Smooth muscle cell (in vitro differentiated cells): ENCODE measurements at regions not wholly inside any gene's neighbourhood (a gene's known extent, or its start where the extent isn't known, plus 50 kb on each side); places are given as distances from the start of the nearest gene placed in this dataset.

ENCODE experiments used
- DNase-seq: peaks from one replicate; lab custom pipeline; 2025; ENCODE audit not compliant: unreplicated experiment; lab: John Stamatoyannopoulos, UW
- H2AFZ ChIP-seq: fragments of 200-600 bp; sonication (generic); 2 replicates; pipeline ENCODE4 v1.6.0; 2016; ENCODE audit warnings: antibody characterized with exemption, low read depth, mild to moderate bottlenecking
- H3F3A ChIP-seq: fragments of 200-600 bp; sonication (generic); 2 replicates; pipeline ENCODE4 v1.6.0; 2017; ENCODE audit warnings: antibody characterized with exemption, low read depth
- H3K27ac ChIP-seq: fragments of 200-600 bp; sonication (generic); 2 replicates; pipeline ENCODE4 v1.5.1; 2016; ENCODE audit warnings: low read depth, mild to moderate bottlenecking
- H3K27me3 ChIP-seq: fragments of 200-600 bp; sonication (generic); 2 replicates; pipeline ENCODE4 v1.6.1; 2016; ENCODE audit warnings: low read depth, mild to moderate bottlenecking
- H3K36me3 ChIP-seq: fragments of 200-600 bp; sonication (generic); 2 replicates; pipeline ENCODE4 v1.5.1; 2016; ENCODE audit warnings: low read depth
- H3K4me1 ChIP-seq: fragments of 200-600 bp; sonication (generic); 2 replicates; pipeline ENCODE4 v1.5.1; 2016; ENCODE audit warnings: low read depth
- H3K4me2 ChIP-seq: fragments of 200-600 bp; sonication (generic); 2 replicates; pipeline ENCODE4 v1.6.0; 2016; ENCODE audit warnings: mild to moderate bottlenecking
- H3K4me3 ChIP-seq: fragments of 200-600 bp; sonication (generic); 2 replicates; pipeline ENCODE4 v1.5.1; 2016; ENCODE audit warnings: mild to moderate bottlenecking
- H3K79me2 ChIP-seq: fragments of 200-600 bp; sonication (generic); 2 replicates; pipeline ENCODE4 v1.6.0; 2016; ENCODE audit warnings: low read depth, mild to moderate bottlenecking
- H3K9ac ChIP-seq: fragments of 200-600 bp; sonication (generic); 2 replicates; pipeline ENCODE4 v1.6.0; 2016; ENCODE audit warnings: low read depth
- H3K9me3 ChIP-seq: fragments of 200-600 bp; sonication (generic); replicated peaks from 2 replicates; pipeline ENCODE4 v1.5.1; 2016; ENCODE audit warnings: low read depth
- H4K20me1 ChIP-seq: fragments of 200-600 bp; sonication (generic); 2 replicates; pipeline ENCODE4 v1.6.0; 2016; ENCODE audit warnings: low read depth
- WGBS: methylation state at CpG from one replicate; pipeline ENCODE4 v1.1.7; 2016; ENCODE audit warnings: low lambda C conversion rate; 5-methylcytosine and 5-hydroxymethylcytosine counted together
- TF ChIP-seq, protein P1 (sequence below): fragments of 200-600 bp; sonication (generic); IDR thresholded peaks from 2 replicates; pipeline ENCODE4 v1.5.1; 2017; ENCODE audit warnings: borderline replicate concordance, mild to moderate bottlenecking, antibody characterized with exemption; ENCODE audit not compliant: insufficient read depth, poor library complexity, severe bottlenecking

DNA sequence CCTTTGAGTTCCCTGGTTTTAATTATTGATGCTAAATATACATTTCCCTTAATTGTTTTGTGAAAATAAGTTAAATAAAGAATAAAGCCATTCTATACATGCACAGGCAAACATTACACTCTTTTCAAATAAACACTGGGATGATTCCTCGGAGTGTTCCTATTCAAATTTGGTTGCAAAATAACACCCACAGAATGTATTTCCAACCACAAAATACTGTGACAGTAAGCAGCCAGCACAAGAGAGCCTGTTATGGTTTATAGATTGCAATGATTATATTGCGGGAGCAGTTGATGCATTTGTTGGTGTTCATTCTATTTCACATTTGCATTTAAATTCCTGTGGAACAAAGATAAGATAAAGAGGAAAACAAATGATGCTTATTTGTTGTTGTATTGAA lies 632.6 kb upstream of the WWC1 start:
- peak overlapping the region; percentile 18 for H2AFZ ChIP-seq
- no peak overlapping the region for H3K9ac ChIP-seq
- H3K4me3 ChIP-seq = no peak overlapping the region
- no peak overlapping the region for H3K27ac ChIP-seq
- WGBS = 28% methylated on average over 2 of the region's 2 CpGs
- peak overlapping the region; percentile 33 for H3K4me2 ChIP-seq
- no peaks in the 10 kb centered on the region for H3F3A ChIP-seq
- peaks cover 16% of the 10 kb centered on the region for H3K4me1 ChIP-seq
- no peaks in the 10 kb centered on the region for H3K9me3 ChIP-seq
- no peak for DNase-seq
- TF ChIP-seq, protein P1, sequence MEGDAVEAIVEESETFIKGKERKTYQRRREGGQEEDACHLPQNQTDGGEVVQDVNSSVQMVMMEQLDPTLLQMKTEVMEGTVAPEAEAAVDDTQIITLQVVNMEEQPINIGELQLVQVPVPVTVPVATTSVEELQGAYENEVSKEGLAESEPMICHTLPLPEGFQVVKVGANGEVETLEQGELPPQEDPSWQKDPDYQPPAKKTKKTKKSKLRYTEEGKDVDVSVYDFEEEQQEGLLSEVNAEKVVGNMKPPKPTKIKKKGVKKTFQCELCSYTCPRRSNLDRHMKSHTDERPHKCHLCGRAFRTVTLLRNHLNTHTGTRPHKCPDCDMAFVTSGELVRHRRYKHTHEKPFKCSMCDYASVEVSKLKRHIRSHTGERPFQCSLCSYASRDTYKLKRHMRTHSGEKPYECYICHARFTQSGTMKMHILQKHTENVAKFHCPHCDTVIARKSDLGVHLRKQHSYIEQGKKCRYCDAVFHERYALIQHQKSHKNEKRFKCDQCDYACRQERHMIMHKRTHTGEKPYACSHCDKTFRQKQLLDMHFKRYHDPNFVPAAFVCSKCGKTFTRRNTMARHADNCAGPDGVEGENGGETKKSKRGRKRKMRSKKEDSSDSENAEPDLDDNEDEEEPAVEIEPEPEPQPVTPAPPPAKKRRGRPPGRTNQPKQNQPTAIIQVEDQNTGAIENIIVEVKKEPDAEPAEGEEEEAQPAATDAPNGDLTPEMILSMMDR = no peak
- no peaks in the 10 kb centered on the region for H4K20me1 ChIP-seq
- H3K27me3 ChIP-seq = no peaks in the 10 kb centered on the region
- no peaks in the 10 kb centered on the region for H3K79me2 ChIP-seq
- H3K36me3 ChIP-seq = no peaks in the 10 kb centered on the region

GRCh38 chr5:167661605-167662004 lies 629.8 kb upstream of the WWC1 start:
- no peak overlapping the region for H3K4me2 ChIP-seq
- 53% methylated on average over 3 of the region's 3 CpGs for WGBS
- no peaks in the 10 kb centered on the region for H3F3A ChIP-seq

DNA sequence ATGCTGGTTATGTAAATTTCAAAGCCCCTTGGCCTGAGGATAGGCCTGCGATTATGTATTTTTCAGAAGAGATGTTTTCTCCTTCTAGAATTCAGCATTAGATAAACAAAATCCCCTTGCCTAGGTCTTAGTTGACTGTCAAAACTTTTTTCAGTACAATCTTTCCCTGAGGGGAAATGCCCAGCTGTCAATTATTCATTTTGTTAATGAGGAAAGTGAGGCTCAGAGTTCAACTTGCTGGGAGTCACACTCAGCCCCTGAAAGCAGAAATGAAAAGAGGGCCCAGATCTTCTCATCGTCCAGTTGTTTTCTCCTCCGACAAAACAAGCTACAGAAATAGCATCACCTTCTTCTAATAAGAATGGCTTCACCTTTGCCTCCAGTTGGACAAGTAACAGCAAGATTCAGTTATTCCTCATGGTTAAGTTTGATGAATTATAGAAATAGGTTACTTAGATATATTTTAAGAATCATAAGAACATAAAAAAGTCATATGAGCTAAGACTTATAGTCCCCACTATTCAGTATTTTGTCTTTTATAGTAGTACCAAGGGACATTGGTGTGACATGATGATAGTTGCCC lies 627.1 kb upstream of the WWC1 start:
- H3K36me3 ChIP-seq = no peaks in the 10 kb centered on the region
- H3K4me2 ChIP-seq = no peak overlapping the region
- 98% methylated on average over 3 of the region's 3 CpGs for WGBS
- TF ChIP-seq, protein P1 = no peak
- H2AFZ ChIP-seq = no peak overlapping the region
- no peaks in the 10 kb centered on the region for H3F3A ChIP-seq
- peaks cover 5% of the 10 kb centered on the region for H3K4me1 ChIP-seq
- H3K27me3 ChIP-seq = no peaks in the 10 kb centered on the region
- no peaks in the 10 kb centered on the region for H4K20me1 ChIP-seq
- H3K9ac ChIP-seq = no peak overlapping the region
- H3K79me2 ChIP-seq = no peaks in the 10 kb centered on the region
- no peak for DNase-seq
- no peak overlapping the region for H3K4me3 ChIP-seq
- H3K27ac ChIP-seq = no peak overlapping the region
- H3K9me3 ChIP-seq = no peaks in the 10 kb centered on the region

More at GRCh38 chr5:167661605-167662004, 629.8 kb upstream of the WWC1 start:
- H3K9ac ChIP-seq = no peak overlapping the region
- H3K36me3 ChIP-seq = no peaks in the 10 kb centered on the region
- H3K4me3 ChIP-seq = no peak overlapping the region
- TF ChIP-seq, protein P1 = no peak
- H3K27me3 ChIP-seq = no peaks in the 10 kb centered on the region
- no peaks in the 10 kb centered on the region for H4K20me1 ChIP-seq
- H3K27ac ChIP-seq = no peak overlapping the region
- no peaks in the 10 kb centered on the region for H3K9me3 ChIP-seq
- H3K4me1 ChIP-seq = peaks cover 18% of the 10 kb centered on the region
- no peaks in the 10 kb centered on the region for H3K79me2 ChIP-seq
- no peak overlapping the region for H2AFZ ChIP-seq
- DNase-seq = no peak

DNA sequence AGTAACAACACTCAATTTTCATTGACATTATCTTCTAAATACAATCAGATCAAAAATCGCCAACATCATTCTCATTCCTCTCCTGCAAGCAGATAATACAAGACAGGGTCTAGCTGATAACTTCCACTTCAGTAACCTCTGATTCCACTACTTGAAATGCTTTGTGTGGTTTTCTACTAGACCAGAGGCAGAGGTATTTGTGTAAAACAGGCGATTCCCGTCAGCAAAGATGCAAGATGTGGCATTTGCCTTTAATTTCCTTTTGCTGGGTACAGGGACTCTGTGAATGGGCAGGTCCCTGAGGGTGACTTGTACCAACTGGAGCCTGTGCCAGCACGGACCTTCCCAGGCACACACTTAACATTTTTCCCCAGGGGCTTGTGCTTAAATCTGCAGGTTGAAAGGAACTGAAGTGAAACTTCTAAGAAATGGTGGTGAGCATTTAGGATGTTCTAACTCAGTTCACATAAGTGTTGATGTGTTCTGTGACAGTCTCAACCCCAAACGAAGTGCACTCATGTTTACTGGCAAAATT lies 625.5 kb upstream of the WWC1 start:
- no peaks in the 10 kb centered on the region for H3K9me3 ChIP-seq
- no peaks in the 10 kb centered on the region for H3K79me2 ChIP-seq
- no peaks in the 10 kb centered on the region for H3F3A ChIP-seq
- no peak for DNase-seq
- 76% methylated on average over 5 of the region's 5 CpGs for WGBS
- no peak overlapping the region for H3K4me2 ChIP-seq
- H3K4me3 ChIP-seq = no peak overlapping the region
- TF ChIP-seq, protein P1 = no peak
- no peaks in the 10 kb centered on the region for H4K20me1 ChIP-seq
- no peak overlapping the region for H2AFZ ChIP-seq
- H3K9ac ChIP-seq = no peak overlapping the region
- H3K4me1 ChIP-seq = peaks cover 13% of the 10 kb centered on the region
- H3K27ac ChIP-seq = no peak overlapping the region
- no peaks in the 10 kb centered on the region for H3K27me3 ChIP-seq
- H3K36me3 ChIP-seq = no peaks in the 10 kb centered on the region
